Ovary (tissue), 3 donors: ENCODE measurements at regions not wholly inside any gene's neighbourhood (a gene's known extent, or its start where the extent isn't known, plus 50 kb on each side); places are given as distances from the start of the nearest gene placed in this dataset.

ENCODE experiments used
- EP300 ChIP-seq: sonication (generic); formaldehyde crosslinking; IDR thresholded peaks from one replicate; pipeline ENCODE4 v1.6.1; 2017; ENCODE audit warnings: antibody characterized with exemption
- POLR2A ChIP-seq: fragments of 450-650 bp; IDR thresholded peaks from one replicate; pipeline ENCODE4 v1.6.1; 2017; ENCODE audit warnings: antibody characterized with exemption, mild to moderate bottlenecking, moderate library complexity
- TF ChIP-seq, protein P1 (sequence below), 3 donors: fragments of 450-650 bp in 2 of 3; fragments of 200-600 bp in 1 of 3; IDR thresholded peaks; one replicate each; pipeline versions ENCODE4 v1.5.1 to v1.8.0; 2016 to 2022; ENCODE audit warnings: antibody characterized with exemption in 3 of 3, mild to moderate bottlenecking in 1 of 3
- donor health status: DM: no; HTN: no; CAD: no.

DNA sequence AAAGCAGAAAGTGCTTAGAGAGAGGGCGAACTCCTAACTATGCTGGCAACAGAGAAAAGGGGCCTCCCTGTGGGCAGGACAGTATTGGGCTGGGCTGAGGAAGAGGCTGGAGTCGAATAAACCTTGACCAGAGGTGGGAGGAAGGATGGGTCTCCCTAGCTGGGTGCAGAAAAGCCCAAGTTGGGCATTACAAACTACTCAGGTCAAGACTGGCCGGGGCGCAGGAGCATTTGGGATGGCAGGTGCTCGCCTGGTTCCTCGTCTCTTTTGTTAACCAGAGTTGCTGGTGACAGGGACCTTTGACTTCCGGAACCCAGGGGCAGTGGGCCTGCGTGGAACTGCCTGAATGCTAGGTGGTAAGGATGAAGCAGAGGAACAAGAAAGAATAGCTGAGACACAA lies 80.3 kb upstream of the SHISAL1 start:
- TF ChIP-seq, protein P1, sequence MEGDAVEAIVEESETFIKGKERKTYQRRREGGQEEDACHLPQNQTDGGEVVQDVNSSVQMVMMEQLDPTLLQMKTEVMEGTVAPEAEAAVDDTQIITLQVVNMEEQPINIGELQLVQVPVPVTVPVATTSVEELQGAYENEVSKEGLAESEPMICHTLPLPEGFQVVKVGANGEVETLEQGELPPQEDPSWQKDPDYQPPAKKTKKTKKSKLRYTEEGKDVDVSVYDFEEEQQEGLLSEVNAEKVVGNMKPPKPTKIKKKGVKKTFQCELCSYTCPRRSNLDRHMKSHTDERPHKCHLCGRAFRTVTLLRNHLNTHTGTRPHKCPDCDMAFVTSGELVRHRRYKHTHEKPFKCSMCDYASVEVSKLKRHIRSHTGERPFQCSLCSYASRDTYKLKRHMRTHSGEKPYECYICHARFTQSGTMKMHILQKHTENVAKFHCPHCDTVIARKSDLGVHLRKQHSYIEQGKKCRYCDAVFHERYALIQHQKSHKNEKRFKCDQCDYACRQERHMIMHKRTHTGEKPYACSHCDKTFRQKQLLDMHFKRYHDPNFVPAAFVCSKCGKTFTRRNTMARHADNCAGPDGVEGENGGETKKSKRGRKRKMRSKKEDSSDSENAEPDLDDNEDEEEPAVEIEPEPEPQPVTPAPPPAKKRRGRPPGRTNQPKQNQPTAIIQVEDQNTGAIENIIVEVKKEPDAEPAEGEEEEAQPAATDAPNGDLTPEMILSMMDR (IDR thresholded peaks at IDR 0.05): no peak
- no peak for TF ChIP-seq EP300
- TF ChIP-seq POLR2A: no peak
